RWPE2 (cell line): ENCODE measurements at regions not wholly inside any gene's neighbourhood (a gene's known extent, or its start where the extent isn't known, plus 50 kb on each side); places are given as distances from the start of the nearest gene placed in this dataset.

Experiments used
- ATAC-seq: fragments of 200-7000 bp; cut with Tn5 transposase; 3 replicates; pipeline ENCODE4 v1.9.1; 2021; ENCODE audit warnings: low read depth
- DNase-seq: peaks from one replicate; pipeline ENCODE4 v3.0.0-alpha.2; 2020; ENCODE audit warnings: low spot score
- H3K27ac ChIP-seq: fragments of 450-650 bp; 2 replicates; pipeline ENCODE4 v1.5.1; 2017; ENCODE audit warnings: mild to moderate bottlenecking; ENCODE audit not compliant: poor library complexity, severe bottlenecking
- H3K27me3 ChIP-seq: fragments of 250-450 bp; sonication (Bioruptor Pico); 2 replicates; pipeline ENCODE4 v1.5.1; 2021; ENCODE audit warnings: mild to moderate bottlenecking, moderate library complexity; ENCODE audit not compliant: insufficient read depth, poor library complexity, severe bottlenecking
- H3K36me3 ChIP-seq: fragments of 250-450 bp; sonication (Bioruptor Pico); 2 replicates; pipeline ENCODE4 v1.5.1; 2020; ENCODE audit warnings: low read depth, mild to moderate bottlenecking, moderate library complexity
- H3K4me1 ChIP-seq: fragments of 250-450 bp; sonication (Bioruptor Pico); 2 replicates; pipeline ENCODE4 v1.5.1; 2021; ENCODE audit warnings: mild to moderate bottlenecking, moderate library complexity; ENCODE audit not compliant: insufficient read depth, poor library complexity, severe bottlenecking
- H3K4me3 ChIP-seq: fragments of 250-450 bp; sonication (Bioruptor Pico); 2 replicates; pipeline ENCODE4 v1.5.1; 2021; ENCODE audit warnings: mild to moderate bottlenecking, moderate library complexity; ENCODE audit not compliant: severe bottlenecking
- H3K9me3 ChIP-seq: fragments of 250-450 bp; sonication (Bioruptor Pico); 2 replicates; pipeline ENCODE4 v1.5.1; 2021; ENCODE audit warnings: mild to moderate bottlenecking, moderate library complexity; ENCODE audit not compliant: severe bottlenecking
- CTCF ChIP-seq: fragments of 450-650 bp; IDR thresholded peaks from one replicate; pipeline ENCODE4 v1.5.1; 2017; ENCODE audit warnings: mild to moderate bottlenecking, moderate library complexity; ENCODE audit not compliant: poor library complexity, severe bottlenecking

GRCh38 chr18:29459972-29460371 is 1283.0 kb upstream of the CDH2 start:
- H3K4me3 ChIP-seq: no peak overlapping the region
- no peak for ATAC-seq
- peaks cover 6% of the 10 kb centered on the region for H3K4me1 ChIP-seq
- peaks cover 6% of the 10 kb centered on the region; the same call in 1 of the 2 replicates for H3K36me3 ChIP-seq
- TF ChIP-seq CTCF: no peak
- no peaks in the 10 kb centered on the region for H3K27me3 ChIP-seq
- DNase-seq: no peak
- no peak overlapping the region for H3K27ac ChIP-seq
- H3K9me3 ChIP-seq: no peaks in the 10 kb centered on the region

- H3K27me3 ChIP-seq: no peaks in the 10 kb centered on the region
- H3K4me3 ChIP-seq: no peak overlapping the region
- H3K27ac ChIP-seq: no peak overlapping the region
- TF ChIP-seq CTCF: no peak
- DNase-seq (no peak), ATAC-seq (peak; percentile 76)
- peaks cover 6% of the 10 kb centered on the region for H3K4me1 ChIP-seq
- H3K36me3 ChIP-seq: peaks cover 6% of the 10 kb centered on the region; the same call in 1 of the 2 replicates
- no peaks in the 10 kb centered on the region for H3K9me3 ChIP-seq
Measured at GRCh38 chr18:29457316-29457889, 1280.5 kb upstream of the CDH2 start.

DNA sequence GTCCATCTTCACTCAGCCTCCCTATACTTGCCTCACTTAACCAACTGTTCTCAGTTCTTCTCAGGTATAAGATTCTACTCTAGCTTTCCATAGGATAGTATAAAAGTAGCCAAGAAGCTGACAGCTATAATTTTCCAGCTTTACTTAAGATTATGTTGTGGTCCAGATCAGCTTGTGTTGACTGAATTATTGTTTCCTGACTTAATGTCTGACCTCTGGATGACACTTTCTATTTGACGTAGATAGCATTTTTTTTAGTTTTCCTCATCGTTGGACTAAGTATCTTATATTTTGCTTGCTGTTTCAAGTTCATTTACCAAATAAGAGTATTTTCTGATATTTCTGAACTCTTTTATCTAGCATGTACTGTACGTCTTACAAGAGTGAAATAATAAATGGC is 1272.5 kb upstream of the CDH2 start:
- DNase-seq: no peak
- no peaks in the 10 kb centered on the region for H3K4me1 ChIP-seq
- TF ChIP-seq CTCF: no peak
- no peak for ATAC-seq
- H3K27ac ChIP-seq: no peak overlapping the region
- no peak overlapping the region for H3K4me3 ChIP-seq
- H3K36me3 ChIP-seq: no peaks in the 10 kb centered on the region
- no peaks in the 10 kb centered on the region for H3K9me3 ChIP-seq
- no peaks in the 10 kb centered on the region for H3K27me3 ChIP-seq

GRCh38 chr18:29439398-29439797 is 1262.5 kb upstream of the CDH2 start:
- Histone ChIP-seq H3K4me3 (no peak overlapping the region), H3K27ac (no peak overlapping the region), H3K4me1 (no peaks in the 10 kb centered on the region), H3K9me3 (no peaks in the 10 kb centered on the region), H3K36me3 (no peaks in the 10 kb centered on the region), H3K27me3 (no peaks in the 10 kb centered on the region)
- TF ChIP-seq CTCF: peak; percentile 11
- no peak for DNase-seq
- ATAC-seq: no peak

GRCh38 chr18:29436459-29436858 is 1259.5 kb upstream of the CDH2 start:
- Histone ChIP-seq H3K27ac (no peak overlapping the region), H3K36me3 (no peaks in the 10 kb centered on the region), H3K4me3 (no peak overlapping the region), H3K27me3 (no peaks in the 10 kb centered on the region), H3K4me1 (no peaks in the 10 kb centered on the region), H3K9me3 (no peaks in the 10 kb centered on the region)
- DNase-seq (no peak), ATAC-seq (no peak)
- TF ChIP-seq CTCF: no peak
